NCI-H748 (cell line): ENCODE measurements at regions not wholly inside any gene's neighbourhood (a gene's known extent, or its start where the extent isn't known, plus 50 kb on each side); places are given as distances from the start of the nearest gene placed in this dataset.

Experiments used
- DNase-seq: peaks from one replicate; lab custom pipeline; 2025; ENCODE audit not compliant: unreplicated experiment; lab: John Stamatoyannopoulos, UW

GRCh38 chr2:12964904-12965539, 248.3 kb downstream of the TRIB2 start:
- DNase-seq: peak; percentile 9

- DNase-seq: peak; percentile 50
Measured at GRCh38 chr2:12965540-12966269, 249.0 kb downstream of the TRIB2 start.

GRCh38 chr2:12967804-12968203, 251.1 kb downstream of the TRIB2 start:
- DNase-seq: no peak

GRCh38 chr2:12968399-12968798, 251.7 kb downstream of the TRIB2 start:
- DNase-seq: no peak

GRCh38 chr2:12970861-12971260, 254.1 kb downstream of the TRIB2 start:
- no peak for DNase-seq

GRCh38 chr2:12971581-12972365, 255.0 kb downstream of the TRIB2 start:
- no peak for DNase-seq

- no peak for DNase-seq
Measured at GRCh38 chr2:12978066-12978835, 261.5 kb downstream of the TRIB2 start.

- DNase-seq: no peak
Measured at GRCh38 chr2:12979066-12979465, 262.3 kb downstream of the TRIB2 start.

- no peak for DNase-seq
Measured at GRCh38 chr2:12980817-12981216, 264.1 kb downstream of the TRIB2 start.

- DNase-seq: no peak
Measured at GRCh38 chr2:12982149-12982584, 265.4 kb downstream of the TRIB2 start.

GRCh38 chr2:12987246-12987645, 270.5 kb downstream of the TRIB2 start:
- DNase-seq: no peak

GRCh38 chr2:12988279-12988678, 271.5 kb downstream of the TRIB2 start:
- DNase-seq: no peak

GRCh38 chr2:12990523-12990922, 273.8 kb downstream of the TRIB2 start:
- no peak for DNase-seq

GRCh38 chr2:12998685-12999084, 281.9 kb downstream of the TRIB2 start:
- DNase-seq: no peak

GRCh38 chr2:13000664-13001363, 284.1 kb downstream of the TRIB2 start:
- no peak for DNase-seq

GRCh38 chr2:13001408-13001807, 284.7 kb downstream of the TRIB2 start:
- no peak for DNase-seq

GRCh38 chr2:13002536-13003331, 286.0 kb downstream of the TRIB2 start:
- DNase-seq: no peak

GRCh38 chr2:13003500-13003899, 286.8 kb downstream of the TRIB2 start:
- DNase-seq: no peak

GRCh38 chr2:13005048-13005447, 288.3 kb downstream of the TRIB2 start:
- DNase-seq: no peak
